ENCODE measurements at regions not wholly inside any gene's neighbourhood (a gene's known extent, or its start where the extent isn't known, plus 50 kb on each side); places are given as distances from the start of the nearest gene placed in this dataset.

GRCh38 chr10:62890395-62890794 is 74.2 kb upstream of the EGR2 start:
- no peak for TF ChIP-seq POLR2A (IDR thresholded peaks at IDR 0.05)
- TF ChIP-seq, protein P1, sequence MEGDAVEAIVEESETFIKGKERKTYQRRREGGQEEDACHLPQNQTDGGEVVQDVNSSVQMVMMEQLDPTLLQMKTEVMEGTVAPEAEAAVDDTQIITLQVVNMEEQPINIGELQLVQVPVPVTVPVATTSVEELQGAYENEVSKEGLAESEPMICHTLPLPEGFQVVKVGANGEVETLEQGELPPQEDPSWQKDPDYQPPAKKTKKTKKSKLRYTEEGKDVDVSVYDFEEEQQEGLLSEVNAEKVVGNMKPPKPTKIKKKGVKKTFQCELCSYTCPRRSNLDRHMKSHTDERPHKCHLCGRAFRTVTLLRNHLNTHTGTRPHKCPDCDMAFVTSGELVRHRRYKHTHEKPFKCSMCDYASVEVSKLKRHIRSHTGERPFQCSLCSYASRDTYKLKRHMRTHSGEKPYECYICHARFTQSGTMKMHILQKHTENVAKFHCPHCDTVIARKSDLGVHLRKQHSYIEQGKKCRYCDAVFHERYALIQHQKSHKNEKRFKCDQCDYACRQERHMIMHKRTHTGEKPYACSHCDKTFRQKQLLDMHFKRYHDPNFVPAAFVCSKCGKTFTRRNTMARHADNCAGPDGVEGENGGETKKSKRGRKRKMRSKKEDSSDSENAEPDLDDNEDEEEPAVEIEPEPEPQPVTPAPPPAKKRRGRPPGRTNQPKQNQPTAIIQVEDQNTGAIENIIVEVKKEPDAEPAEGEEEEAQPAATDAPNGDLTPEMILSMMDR (IDR thresholded peaks at IDR 0.05), result no peak
